GM23338 (cell line): ENCODE measurements at regions not wholly inside any gene's neighbourhood (a gene's known extent, or its start where the extent isn't known, plus 50 kb on each side); places are given as distances from the start of the nearest gene placed in this dataset.

ENCODE experiments used
- ATAC-seq: fragments of 200-7000 bp; cut with Tn5 transposase; 3 replicates; pipeline ENCODE4 v1.9.1; 2020
- DNase-seq: peaks from one replicate; pipeline ENCODE4 v3.0.0-alpha.2; 2015; ENCODE audit warnings: low spot score
- H2AFZ ChIP-seq: fragments of 200-600 bp; sonication (generic); 2 replicates; pipeline ENCODE4 v1.8.0; 2016; ENCODE audit warnings: antibody characterized with exemption, mild to moderate bottlenecking, moderate library complexity
- H3F3A ChIP-seq: fragments of 200-600 bp; sonication (generic); replicated peaks from 2 replicates; pipeline ENCODE4 v1.8.0; 2017; ENCODE audit warnings: antibody characterized with exemption, mixed run types, low read depth
- H3K27ac ChIP-seq: fragments of 200-600 bp; sonication (generic); 2 replicates; pipeline ENCODE4 v1.6.1; 2016; ENCODE audit warnings: low read depth
- H3K27me3 ChIP-seq: fragments of 200-600 bp; sonication (generic); 2 replicates; pipeline ENCODE4 v1.8.0; 2016; ENCODE audit warnings: mild to moderate bottlenecking, mixed run types, moderate library complexity; ENCODE audit not compliant: insufficient read depth
- H3K36me3 ChIP-seq: fragments of 200-600 bp; sonication (generic); 2 replicates; pipeline ENCODE4 v1.8.0; 2016; ENCODE audit warnings: mild to moderate bottlenecking; ENCODE audit not compliant: insufficient read depth
- H3K4me1 ChIP-seq: fragments of 200-600 bp; sonication (generic); 2 replicates; pipeline ENCODE4 v1.8.0; 2016; ENCODE audit warnings: mild to moderate bottlenecking, moderate library complexity; ENCODE audit not compliant: insufficient read depth
- H3K4me2 ChIP-seq: fragments of 200-600 bp; sonication (generic); 2 replicates; pipeline ENCODE4 v1.7.1; 2017; ENCODE audit warnings: mixed run types
- H3K4me3 ChIP-seq: fragments of 200-600 bp; sonication (generic); 2 replicates; pipeline ENCODE4 v1.6.1; 2016; ENCODE audit warnings: mixed run types
- H3K79me2 ChIP-seq: fragments of 200-600 bp; sonication (generic); replicated peaks from 2 replicates; pipeline ENCODE4 v1.8.0; 2017; ENCODE audit warnings: mild to moderate bottlenecking; ENCODE audit not compliant: insufficient read depth
- H3K9me2 ChIP-seq: fragments of 200-600 bp; sonication (generic); 2 replicates; pipeline ENCODE4 v1.8.0; 2017; ENCODE audit not compliant: insufficient read depth
- H4K20me1 ChIP-seq: fragments of 200-600 bp; sonication (generic); replicated peaks from 2 replicates; pipeline ENCODE4 v1.8.0; 2017; ENCODE audit warnings: mild to moderate bottlenecking; ENCODE audit not compliant: insufficient read depth
- H3K27ac Mint-ChIP-seq: 2 replicates; pipeline ENCODE4 v1.8.0; 2020; ENCODE audit warnings: inconsistent platforms, mild to moderate bottlenecking, moderate library complexity, mixed read lengths
- H3K27me3 Mint-ChIP-seq: 3 replicates; pipeline ENCODE4 v1.8.0; 2022; ENCODE audit warnings: low read depth, mild to moderate bottlenecking, moderate library complexity, mixed read lengths, inconsistent platforms; ENCODE audit not compliant: insufficient read depth, poor library complexity
- H3K36me3 Mint-ChIP-seq: 3 replicates; pipeline ENCODE4 v1.8.0; 2021; ENCODE audit warnings: low read depth, mild to moderate bottlenecking, inconsistent platforms, moderate library complexity, mixed read lengths
- H3K4me1 Mint-ChIP-seq: 3 replicates; pipeline ENCODE4 v1.8.0; 2020; ENCODE audit warnings: mild to moderate bottlenecking, inconsistent platforms, mixed read lengths
- H3K4me3 Mint-ChIP-seq: 3 replicates; pipeline ENCODE4 v1.8.0; 2021; ENCODE audit warnings: moderate library complexity, mild to moderate bottlenecking, inconsistent platforms, mixed read lengths
- H3K9me3 Mint-ChIP-seq: 3 replicates; pipeline ENCODE4 v1.8.0; 2020; ENCODE audit warnings: moderate library complexity, mild to moderate bottlenecking, inconsistent platforms, mixed read lengths
- CREB1 ChIP-seq: fragments of 250-450 bp; sonication (Bioruptor Pico); IDR thresholded peaks from 2 replicates; pipeline ENCODE4 v1.5.0; 2020; ENCODE audit warnings: low read depth, mild to moderate bottlenecking, moderate library complexity
- CTCF ChIP-seq, 2 experiments: fragments of 200-600 bp in 1 of 2; sonication (generic) in 1 of 2; conservative IDR thresholded peaks; 2 replicates each; pipeline versions ENCODE4 v1.5.1 to v1.6.1; 2016 to 2017; ENCODE audit warnings: antibody characterized with exemption in 2 of 2, low read depth in 2 of 2, mild to moderate bottlenecking in 2 of 2, moderate library complexity in 1 of 2
- ETS1 ChIP-seq: IDR thresholded peaks from 2 replicates; pipeline ENCODE4 v1.6.1; 2016; ENCODE audit warnings: antibody characterized with exemption
- EZH2 ChIP-seq: fragments of 200-600 bp; sonication (generic); IDR thresholded peaks from one replicate; pipeline ENCODE4 v1.8.0; 2017; ENCODE audit warnings: antibody characterized with exemption, mild to moderate bottlenecking, low read depth; ENCODE audit not compliant: unreplicated experiment
- EZH2phosphoT487 ChIP-seq: fragments of 200-600 bp; sonication (generic); IDR thresholded peaks from one replicate; pipeline ENCODE4 v1.8.1; 2018; ENCODE audit warnings: antibody characterized with exemption; ENCODE audit not compliant: unreplicated experiment
- JUNB ChIP-seq: IDR thresholded peaks from one replicate; pipeline ENCODE4 v1.6.1; 2016; ENCODE audit warnings: antibody characterized with exemption; ENCODE audit not compliant: unreplicated experiment
- NANOG ChIP-seq: IDR thresholded peaks from 2 replicates; pipeline ENCODE4 v1.6.1; 2016; ENCODE audit warnings: antibody characterized with exemption, borderline replicate concordance
- POLR2AphosphoS5 ChIP-seq: IDR thresholded peaks from 2 replicates; pipeline ENCODE4 v1.6.1; 2016; ENCODE audit warnings: antibody characterized with exemption, low read depth
- REST ChIP-seq: IDR thresholded peaks from one replicate; pipeline ENCODE4 v1.6.1; 2018; ENCODE audit warnings: antibody characterized with exemption; ENCODE audit not compliant: unreplicated experiment
- STAT1 ChIP-seq: IDR thresholded peaks from one replicate; pipeline ENCODE4 v1.6.1; 2016; ENCODE audit warnings: antibody characterized with exemption; ENCODE audit not compliant: unreplicated experiment
- ZNF114 ChIP-seq: fragments of 250-450 bp; sonication (Bioruptor Pico); IDR thresholded peaks from 2 replicates; pipeline ENCODE4 v1.5.0; 2020; ENCODE audit warnings: mild to moderate bottlenecking, moderate library complexity
- ZNF331 ChIP-seq: fragments of 250-450 bp; sonication (Bioruptor Pico); IDR thresholded peaks from 2 replicates; pipeline ENCODE4 v1.5.0; 2020; ENCODE audit warnings: low read depth, mild to moderate bottlenecking, moderate library complexity
- ZNF462 ChIP-seq: fragments of 250-450 bp; sonication (Bioruptor Pico); IDR thresholded peaks from 2 replicates; pipeline ENCODE4 v1.5.0; 2020; ENCODE audit warnings: mild to moderate bottlenecking, moderate library complexity

GRCh38 chr1:193707271-193708021 lies 521.0 kb upstream of the B3GALT2 start:
- ATAC-seq, result no peak
- Mint-ChIP-seq H3K27ac (no peak overlapping the region), H3K27me3 (no peaks in the 10 kb centered on the region), H3K4me3 (no peak overlapping the region), H3K36me3 (no peaks in the 10 kb centered on the region), H3K4me1 (no peaks in the 10 kb centered on the region; the same call in 2 of the 3 replicates), H3K9me3 (no peaks in the 10 kb centered on the region)
- Histone ChIP-seq H4K20me1 (no peaks in the 10 kb centered on the region), H3K4me3 (no peak overlapping the region), H3F3A (no peaks in the 10 kb centered on the region), H3K79me2 (no peaks in the 10 kb centered on the region), H3K27ac (no peak overlapping the region), H3K27me3 (no peaks in the 10 kb centered on the region), H2AFZ (no peak overlapping the region), H3K36me3 (no peaks in the 10 kb centered on the region), H3K9me2 (no peaks in the 10 kb centered on the region), H3K4me1 (no peaks in the 10 kb centered on the region), H3K4me2 (no peak overlapping the region)
- TF ChIP-seq NANOG (no peak), REST (no peak), STAT1 (no peak), CTCF (conservative IDR thresholded peaks at IDR 0.05; ENCODE audit: low read depth in 2 of 2) (no peak), ETS1 (no peak), ZNF462 (CRISPR knock-in tag) (no peak), ZNF331 (no peak), EZH2 (no peak), CREB1 (no peak), ZNF114 (no peak), JUNB (no peak), POLR2AphosphoS5 (no peak), EZH2phosphoT487 (no peak)
- DNase-seq, result no peak
